Central memory CD4-positive, alpha-beta T cell (primary cell): ENCODE measurements at regions not wholly inside any gene's neighbourhood (a gene's known extent, or its start where the extent isn't known, plus 50 kb on each side); places are given as distances from the start of the nearest gene placed in this dataset.

Source experiments
- DNase-seq: peaks from one replicate; pipeline ENCODE4 v3.0.0; 2022

- no peak for DNase-seq
Measured at GRCh38 chr5:66503203-66503789, 92.9 kb upstream of the MAST4 start.

GRCh38 chr5:66507106-66507505 is 89.1 kb upstream of the MAST4 start:
- DNase-seq, result no peak

GRCh38 chr5:66511491-66511890 is 84.7 kb upstream of the MAST4 start:
- no peak for DNase-seq

- DNase-seq, result no peak
Measured at GRCh38 chr5:66513130-66513529, 83.1 kb upstream of the MAST4 start.

GRCh38 chr5:66515209-66515608 is 81.0 kb upstream of the MAST4 start:
- no peak for DNase-seq

- no peak for DNase-seq
Measured at GRCh38 chr5:66516550-66516949, 79.6 kb upstream of the MAST4 start.

- DNase-seq, result no peak
Measured at GRCh38 chr5:66517351-66517750, 78.8 kb upstream of the MAST4 start.

- DNase-seq, result no peak
Measured at GRCh38 chr5:66518052-66518451, 78.1 kb upstream of the MAST4 start.

GRCh38 chr5:66518753-66519152 is 77.4 kb upstream of the MAST4 start:
- DNase-seq, result no peak

- DNase-seq, result no peak
Measured at GRCh38 chr5:66519626-66520025, 76.6 kb upstream of the MAST4 start.

GRCh38 chr5:66520854-66521253 is 75.3 kb upstream of the MAST4 start:
- DNase-seq, result no peak

- DNase-seq, result no peak
Measured at GRCh38 chr5:66527478-66528035, 68.6 kb upstream of the MAST4 start.

- DNase-seq, result no peak
Measured at GRCh38 chr5:66529182-66529581, 67.0 kb upstream of the MAST4 start.

- no peak for DNase-seq
Measured at GRCh38 chr5:66529704-66530103, 66.5 kb upstream of the MAST4 start.

- no peak for DNase-seq
Measured at GRCh38 chr5:66538126-66538525, 58.1 kb upstream of the MAST4 start.

GRCh38 chr5:66538531-66538930 is 57.7 kb upstream of the MAST4 start:
- DNase-seq, result no peak

- no peak for DNase-seq
Measured at GRCh38 chr5:66540078-66540477, 56.1 kb upstream of the MAST4 start.

GRCh38 chr5:66542711-66543110 is 53.5 kb upstream of the MAST4 start:
- no peak for DNase-seq
